Breast epithelium (tissue), 3 donors: ENCODE measurements at regions not wholly inside any gene's neighbourhood (a gene's known extent, or its start where the extent isn't known, plus 50 kb on each side); places are given as distances from the start of the nearest gene placed in this dataset.

Source experiments
- POLR2A ChIP-seq: fragments of 450-650 bp; IDR thresholded peaks from one replicate; pipeline ENCODE4 v1.6.1; 2016; ENCODE audit warnings: antibody characterized with exemption, mild to moderate bottlenecking, moderate library complexity
- TF ChIP-seq, protein P1 (sequence below), 3 donors: fragments of 450-650 bp; IDR thresholded peaks; one replicate each; pipeline ENCODE4 v1.5.1; 2016 to 2017; ENCODE audit warnings: antibody characterized with exemption in 3 of 3, mild to moderate bottlenecking in 3 of 3, moderate library complexity in 3 of 3

DNA sequence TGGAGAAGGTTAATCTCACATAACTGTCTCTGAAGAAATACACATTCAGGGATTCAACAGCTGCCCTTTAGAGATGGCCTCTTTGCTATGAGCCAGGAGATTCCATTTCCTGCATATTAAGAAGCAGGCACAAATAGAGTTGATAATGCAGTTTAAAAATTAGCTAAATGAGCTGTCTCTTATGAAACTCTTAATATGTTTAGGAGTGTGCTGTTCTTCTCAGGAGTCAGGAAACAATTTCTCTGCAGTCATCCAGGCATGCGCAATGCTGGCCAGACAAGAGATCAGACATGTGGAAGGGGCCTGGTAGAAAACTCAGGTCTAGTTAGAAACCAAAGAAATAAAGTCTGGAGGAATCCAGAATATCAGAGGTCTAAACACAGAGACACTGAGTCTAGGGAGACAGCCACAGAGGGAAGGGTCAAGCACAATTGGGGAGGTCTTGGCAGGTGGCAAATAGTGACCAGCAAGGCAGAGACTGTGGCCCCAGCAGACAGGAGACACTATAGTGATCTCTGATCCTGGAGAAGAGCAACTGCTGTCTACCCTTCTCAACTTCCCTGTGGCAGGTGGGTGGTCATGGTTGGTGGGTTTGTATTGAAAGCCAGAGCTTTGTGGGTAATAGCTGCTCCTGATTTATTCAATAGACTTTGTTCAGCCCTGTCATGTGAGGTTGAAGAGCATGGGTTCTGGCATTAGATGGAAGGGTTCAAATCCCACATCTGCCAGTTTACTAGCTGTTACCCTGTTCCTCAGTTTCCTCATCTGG is 185.8 kb upstream of the RMST start:
- TF ChIP-seq, protein P1, sequence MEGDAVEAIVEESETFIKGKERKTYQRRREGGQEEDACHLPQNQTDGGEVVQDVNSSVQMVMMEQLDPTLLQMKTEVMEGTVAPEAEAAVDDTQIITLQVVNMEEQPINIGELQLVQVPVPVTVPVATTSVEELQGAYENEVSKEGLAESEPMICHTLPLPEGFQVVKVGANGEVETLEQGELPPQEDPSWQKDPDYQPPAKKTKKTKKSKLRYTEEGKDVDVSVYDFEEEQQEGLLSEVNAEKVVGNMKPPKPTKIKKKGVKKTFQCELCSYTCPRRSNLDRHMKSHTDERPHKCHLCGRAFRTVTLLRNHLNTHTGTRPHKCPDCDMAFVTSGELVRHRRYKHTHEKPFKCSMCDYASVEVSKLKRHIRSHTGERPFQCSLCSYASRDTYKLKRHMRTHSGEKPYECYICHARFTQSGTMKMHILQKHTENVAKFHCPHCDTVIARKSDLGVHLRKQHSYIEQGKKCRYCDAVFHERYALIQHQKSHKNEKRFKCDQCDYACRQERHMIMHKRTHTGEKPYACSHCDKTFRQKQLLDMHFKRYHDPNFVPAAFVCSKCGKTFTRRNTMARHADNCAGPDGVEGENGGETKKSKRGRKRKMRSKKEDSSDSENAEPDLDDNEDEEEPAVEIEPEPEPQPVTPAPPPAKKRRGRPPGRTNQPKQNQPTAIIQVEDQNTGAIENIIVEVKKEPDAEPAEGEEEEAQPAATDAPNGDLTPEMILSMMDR (IDR thresholded peaks at IDR 0.05): no peak
- no peak for TF ChIP-seq POLR2A
